Stimulated activated CD8-positive, alpha-beta memory T cell treated with anti-CD3 and anti-CD28 coated beads, Interleukin-15, amount 100 ng/mL, for 48 hours (primary cell): ENCODE measurements at regions not wholly inside any gene's neighbourhood (a gene's known extent, or its start where the extent isn't known, plus 50 kb on each side); places are given as distances from the start of the nearest gene placed in this dataset.
"Not testable (repeated sequence)": the region's sequence is repeated elsewhere in the genome, so short reads cannot be mapped to it uniquely, and the experiment has no call there.

Experiments
- DNase-seq, 2 donors: peaks; one replicate each; pipeline ENCODE4 v3.0.0-alpha.2; 2020; ENCODE audit warnings: low read depth in 2 of 2

DNA sequence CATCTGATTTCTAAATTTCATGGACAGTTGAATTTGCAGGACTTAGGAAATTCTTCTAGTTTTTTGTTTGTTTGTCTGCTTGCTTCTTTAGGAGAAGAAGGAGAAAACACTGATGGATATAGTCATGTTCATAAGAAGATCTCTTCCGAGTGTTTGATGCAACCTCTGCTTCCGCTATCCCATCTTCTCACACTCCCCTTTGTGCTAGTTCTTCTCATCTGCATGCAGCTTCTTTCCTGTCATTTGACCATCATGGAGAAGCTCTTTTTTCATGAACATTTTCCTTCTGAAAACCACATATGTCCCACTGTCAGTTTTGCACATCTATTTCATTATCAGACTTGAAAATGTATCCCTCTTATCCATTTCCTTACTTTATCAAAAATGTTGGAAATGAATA lies 346.9 kb upstream of the PRKCQ start:
- DNase-seq, result no peak

DNA sequence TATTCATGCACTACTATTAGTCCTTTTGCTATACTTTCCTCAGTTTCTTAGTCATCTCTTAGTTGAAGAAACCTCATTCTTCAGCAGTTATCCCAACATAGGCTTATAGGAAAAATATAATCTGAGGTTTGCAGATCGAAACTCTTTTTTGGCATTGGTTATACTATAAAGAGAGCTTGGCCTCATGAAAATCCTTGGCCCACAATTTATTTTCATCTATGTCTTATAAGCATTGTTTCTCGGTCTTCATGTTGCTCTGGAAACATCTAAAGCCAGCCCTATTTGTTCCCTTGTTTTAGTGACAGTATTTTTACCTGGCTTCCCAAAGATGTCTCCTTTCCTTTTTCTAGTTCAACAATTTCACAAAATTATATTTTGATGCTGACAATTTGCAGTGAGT lies 345.1 kb upstream of the PRKCQ start:
- no peak for DNase-seq

DNA sequence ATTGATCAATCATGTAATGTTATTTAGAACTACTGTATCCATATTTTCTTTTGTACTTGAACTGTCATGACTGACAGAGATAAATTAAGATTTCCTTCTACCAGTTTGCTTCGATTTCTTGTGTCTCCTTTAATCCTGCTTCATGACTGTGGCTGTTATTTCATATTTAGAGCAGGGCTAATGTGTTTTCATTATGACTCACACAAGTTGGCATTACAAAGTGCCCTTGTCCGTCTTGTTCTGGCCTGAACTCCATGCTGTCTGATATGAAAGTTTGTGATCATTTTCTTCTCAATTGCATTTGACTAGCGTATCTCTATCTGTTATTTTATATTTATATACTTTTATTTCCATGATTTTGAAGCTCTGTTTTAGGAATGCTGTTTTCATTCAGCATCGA lies 344.1 kb upstream of the PRKCQ start:
- no peak for DNase-seq

DNA sequence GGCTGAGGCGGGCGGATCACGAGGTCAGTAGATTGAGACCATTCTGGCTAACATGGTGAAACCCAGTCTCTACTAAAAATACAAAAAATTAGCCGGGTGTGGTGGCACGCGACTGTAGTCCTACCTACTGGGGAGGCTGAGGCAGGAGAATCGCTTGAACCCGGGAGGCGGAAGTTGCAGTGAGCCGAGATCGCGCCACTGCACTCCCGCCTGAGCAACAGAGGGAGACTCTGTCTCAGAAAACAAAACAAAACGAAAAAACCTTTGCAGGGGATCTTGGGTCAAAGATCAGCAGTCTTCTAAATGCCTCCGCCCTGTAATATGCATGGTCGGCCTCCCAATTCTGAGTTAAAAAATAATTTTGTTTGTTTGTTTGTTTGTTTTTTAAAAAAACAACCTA lies 340.9 kb upstream of the PRKCQ start:
- not testable (repeated sequence) for DNase-seq

DNA sequence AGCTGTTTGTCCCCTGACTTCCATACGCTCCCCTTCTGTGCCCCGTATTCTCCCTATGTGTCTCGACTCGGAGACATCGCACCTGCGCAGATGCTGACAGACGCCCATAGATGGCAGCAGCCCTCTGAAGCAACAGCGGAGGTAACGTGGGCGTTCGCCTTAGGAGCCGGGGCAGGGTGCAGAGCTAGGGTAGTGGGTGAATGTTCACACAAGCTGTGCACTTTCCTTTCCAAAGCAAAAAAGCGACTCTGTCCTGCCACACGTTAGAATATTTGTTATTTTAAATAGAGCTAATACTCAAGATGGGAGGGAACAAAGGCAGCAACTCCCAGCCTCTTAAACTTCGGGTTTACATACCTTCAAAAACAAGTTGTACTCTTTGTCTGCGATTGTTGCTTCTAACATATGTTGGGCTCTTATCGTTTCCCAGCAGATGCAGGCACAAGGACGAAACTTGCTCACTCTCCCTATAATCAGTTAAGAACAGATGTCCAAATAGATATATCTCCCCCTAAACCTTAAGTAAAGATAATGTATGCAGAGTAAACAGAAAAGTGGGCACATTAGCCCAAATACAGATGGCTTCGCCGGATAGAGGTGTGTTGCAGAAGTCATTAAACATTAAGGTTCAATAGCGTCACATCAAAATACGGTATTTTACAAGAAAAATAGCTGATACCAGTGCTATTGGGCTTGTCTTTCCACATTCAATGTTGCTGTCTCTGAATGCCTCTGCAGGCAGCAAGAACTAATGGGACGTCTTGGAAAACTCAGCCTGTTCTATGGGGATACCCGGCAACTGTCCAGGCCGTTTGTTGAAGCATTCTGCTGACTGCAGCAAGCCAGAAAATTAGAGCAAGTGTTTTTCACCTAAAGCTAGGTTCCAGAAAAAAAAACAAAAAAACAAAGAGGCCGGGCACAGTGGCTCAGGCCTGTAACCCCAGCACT lies 340.3 kb upstream of the PRKCQ start:
- peak; percentile 65 to 68 for DNase-seq

DNA sequence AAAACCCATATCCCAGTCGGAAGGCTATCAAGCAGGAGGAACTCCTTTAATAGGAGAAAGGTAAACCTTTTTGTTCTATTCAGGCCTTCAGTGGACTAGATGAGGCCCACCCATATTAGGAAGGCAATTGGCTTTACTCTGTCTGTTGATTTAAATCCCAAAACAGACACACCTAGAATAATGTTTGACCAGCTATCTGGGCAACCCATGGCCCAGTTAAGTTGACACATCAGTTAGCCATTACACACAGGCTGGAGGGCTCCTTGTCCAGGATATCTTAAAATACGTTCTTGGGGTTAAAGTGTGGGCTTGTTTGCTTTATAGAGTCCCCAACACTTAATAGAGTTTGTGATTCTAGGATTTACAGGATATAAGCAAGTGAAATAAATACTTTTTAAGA lies 339.0 kb upstream of the PRKCQ start:
- DNase-seq, result no peak

DNA sequence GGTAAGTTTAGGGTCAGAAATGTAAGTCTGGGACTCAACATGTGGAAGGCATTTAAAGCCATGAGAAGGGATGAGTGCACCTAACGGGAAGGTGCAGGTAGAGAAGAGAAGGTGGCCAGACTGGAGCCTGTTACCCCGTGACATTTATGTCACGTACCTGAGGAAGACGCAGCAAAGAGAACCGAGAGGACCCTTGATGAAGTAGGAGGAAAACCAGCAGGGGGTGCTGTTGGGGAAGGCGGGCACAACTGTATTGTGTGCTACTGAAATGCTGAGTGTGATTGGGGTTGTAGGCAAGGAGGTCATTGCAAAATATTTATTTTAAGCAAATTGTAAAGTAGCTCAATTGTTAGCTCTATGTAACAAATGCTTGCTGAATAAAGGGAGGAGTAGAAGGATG lies 338.2 kb upstream of the PRKCQ start:
- DNase-seq, result peak; percentile 40 to 47

DNA sequence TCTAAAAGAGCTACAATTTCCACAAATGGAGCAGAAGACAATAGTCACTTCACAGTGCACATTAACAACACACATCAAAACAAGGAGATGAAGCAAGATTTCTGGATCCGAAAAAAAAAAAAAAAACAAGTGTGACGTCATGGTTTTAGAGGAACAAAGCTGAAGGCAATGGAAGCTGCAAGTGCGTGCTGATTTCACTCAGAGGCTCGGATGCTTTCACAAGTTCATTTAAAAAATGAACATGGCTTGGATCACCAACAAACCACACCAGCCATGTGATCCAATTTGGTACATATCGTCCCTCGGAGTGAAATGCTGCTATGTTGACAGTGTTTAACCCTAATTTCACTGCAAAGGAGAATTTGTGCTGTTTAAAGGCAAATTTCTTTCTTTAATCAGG lies 337.0 kb upstream of the PRKCQ start:
- DNase-seq, result no peak

DNA sequence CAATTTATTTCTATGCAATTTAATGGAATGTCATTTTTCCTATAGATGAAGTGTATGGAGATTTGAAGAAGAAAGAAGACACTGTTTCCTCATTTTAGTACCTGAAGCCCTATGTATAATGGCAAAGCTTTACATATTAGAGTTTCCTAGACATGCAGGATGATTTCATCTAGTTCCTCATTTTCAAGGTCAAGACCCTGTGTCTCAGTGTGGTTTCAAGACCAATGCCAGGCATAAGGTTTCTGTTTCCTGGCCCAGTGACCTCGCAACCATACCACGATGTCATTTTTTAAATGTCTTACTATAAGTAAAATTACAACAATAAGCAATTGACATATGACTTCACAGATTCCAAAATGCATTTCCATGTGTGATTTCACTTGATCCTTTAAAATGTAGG lies 336.5 kb upstream of the PRKCQ start:
- no peak for DNase-seq

DNA sequence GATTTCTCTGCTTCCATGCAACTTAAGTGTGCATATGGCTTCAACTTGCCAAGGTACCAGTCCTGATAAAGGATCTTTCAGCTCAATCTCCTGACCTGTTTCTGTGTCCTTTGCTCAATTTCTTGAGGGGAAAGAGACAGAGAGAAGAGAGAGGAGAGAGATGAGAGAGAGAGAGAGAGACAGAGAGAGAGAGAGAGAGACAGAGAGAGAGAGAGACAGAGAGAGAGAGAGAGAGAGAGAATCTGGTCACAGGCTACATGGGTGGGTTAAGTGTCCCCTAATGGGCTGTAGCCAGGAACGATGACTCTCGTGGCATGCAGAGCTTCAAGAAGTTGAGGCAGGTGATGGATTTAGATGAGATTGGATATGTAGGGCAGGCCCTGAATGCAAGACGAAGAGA lies 335.2 kb upstream of the PRKCQ start:
- DNase-seq, result no peak

DNA sequence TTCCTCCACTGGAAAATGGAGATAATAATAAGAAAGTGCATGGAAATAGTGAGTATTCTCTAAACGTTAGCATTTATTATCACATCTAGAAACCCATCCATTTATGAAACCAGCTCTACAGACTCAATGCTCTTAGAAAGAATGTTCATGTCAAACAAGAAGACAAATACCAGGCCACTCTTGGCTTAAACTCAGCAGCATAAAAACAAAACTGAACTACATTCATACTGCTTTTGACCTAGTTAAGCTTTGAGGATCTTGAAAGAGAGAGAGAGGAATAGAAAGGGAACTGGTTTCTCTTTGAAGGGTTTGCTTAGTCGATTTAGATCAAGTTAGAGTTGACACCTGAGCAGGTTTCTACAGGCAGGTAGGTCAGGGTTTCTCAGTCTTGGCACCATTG lies 332.9 kb upstream of the PRKCQ start:
- no peak for DNase-seq

DNA sequence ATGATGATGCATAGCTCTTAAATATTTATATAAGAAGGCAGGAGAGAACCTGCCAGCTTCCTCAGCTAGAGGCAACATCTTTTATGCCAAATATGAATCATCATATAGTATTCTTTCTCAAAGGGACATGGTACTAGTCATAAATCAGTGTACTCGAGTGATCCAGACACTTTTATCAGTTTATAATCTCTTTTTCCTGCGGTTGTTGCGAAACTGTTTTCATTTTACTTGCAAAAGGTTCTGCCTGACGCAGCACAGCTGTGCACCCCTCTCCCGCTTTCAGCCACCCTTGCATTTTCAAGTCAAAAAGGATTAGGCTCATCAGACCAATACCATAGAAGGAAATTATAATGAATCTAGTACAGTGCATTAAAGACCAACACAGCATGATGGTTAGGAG lies 332.3 kb upstream of the PRKCQ start:
- no peak for DNase-seq

DNA sequence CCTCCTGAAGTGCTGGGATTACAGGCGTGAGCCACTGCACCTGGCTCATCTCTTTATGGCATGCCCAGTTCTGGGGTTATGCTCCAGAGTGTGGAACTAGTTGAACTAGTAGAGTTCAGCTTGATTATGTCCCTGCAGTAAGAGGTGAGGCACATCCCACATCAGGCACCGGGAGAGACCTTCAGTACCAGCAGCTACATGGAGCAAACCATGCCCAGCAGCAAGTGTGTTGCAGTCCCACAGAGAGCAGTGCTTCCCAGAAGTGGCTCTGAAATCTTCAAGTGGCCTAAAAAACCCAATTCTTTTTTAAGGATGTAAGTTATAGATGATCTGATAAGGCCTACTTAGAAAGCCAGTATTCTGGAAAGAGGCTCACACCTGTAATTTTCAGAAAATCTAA lies 331.9 kb upstream of the PRKCQ start:
- DNase-seq, result no peak

DNA sequence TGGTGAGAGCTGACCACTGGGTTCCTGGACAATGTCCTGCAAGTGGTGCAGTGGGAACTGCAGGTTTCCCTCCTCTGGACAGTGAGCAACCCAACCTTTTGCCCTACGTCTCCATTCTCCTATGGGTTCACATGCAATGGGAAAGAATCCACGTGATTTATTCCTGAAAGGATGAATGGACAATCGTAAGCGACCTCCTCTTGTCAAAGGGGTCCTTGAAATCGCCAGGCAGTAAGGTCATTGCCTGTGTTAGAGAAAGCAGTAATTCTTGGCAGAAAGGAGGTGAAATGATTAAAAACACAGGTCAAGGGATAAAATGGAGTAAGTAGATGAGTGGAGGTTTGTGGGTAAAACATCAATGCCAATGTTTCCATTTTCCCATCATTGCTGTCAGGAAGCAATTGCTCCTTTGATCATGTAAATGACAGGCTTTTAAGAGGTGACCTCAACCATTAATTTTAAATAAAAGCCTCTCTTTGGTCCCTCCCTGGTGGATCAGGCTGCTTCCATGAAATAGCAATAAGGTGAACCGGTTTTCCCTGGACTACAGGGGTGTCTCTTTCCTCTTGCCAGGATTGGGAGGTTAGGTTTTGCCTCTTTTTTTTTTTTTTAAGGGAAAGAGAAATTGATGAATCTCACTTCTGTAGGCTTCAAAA lies 330.0 kb upstream of the PRKCQ start:
- DNase-seq, result no peak

DNA sequence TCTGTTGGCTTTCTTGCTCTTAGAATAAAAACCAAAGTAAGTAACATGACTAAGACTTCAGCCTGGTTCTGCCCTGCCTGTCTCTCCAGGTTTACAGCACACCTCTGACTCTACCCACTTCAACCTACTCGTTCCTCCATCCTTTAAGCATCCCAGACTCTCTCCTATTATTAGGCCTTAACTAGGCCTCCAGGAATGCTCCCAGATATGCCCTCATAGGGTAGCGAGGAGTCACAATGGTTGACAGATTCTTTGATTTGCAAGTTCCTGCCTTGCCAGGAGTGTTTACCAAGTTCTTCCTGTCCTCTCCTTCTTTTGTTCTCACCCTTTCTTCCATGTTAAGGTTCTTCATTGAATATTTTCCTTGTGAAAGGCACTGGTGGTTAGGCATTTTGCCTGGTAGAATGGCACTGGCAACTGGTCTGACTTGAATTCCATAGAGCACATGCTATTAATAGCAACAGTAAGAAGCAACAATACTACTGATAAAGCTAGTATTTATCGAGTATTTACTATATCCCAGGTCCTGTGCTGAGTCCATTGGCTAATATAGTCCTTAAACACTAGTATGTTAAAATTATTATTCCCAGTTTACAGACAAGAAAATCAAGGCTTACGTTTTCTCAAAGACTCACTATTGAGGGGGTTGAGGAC lies 327.9 kb upstream of the PRKCQ start:
- DNase-seq, result no peak

DNA sequence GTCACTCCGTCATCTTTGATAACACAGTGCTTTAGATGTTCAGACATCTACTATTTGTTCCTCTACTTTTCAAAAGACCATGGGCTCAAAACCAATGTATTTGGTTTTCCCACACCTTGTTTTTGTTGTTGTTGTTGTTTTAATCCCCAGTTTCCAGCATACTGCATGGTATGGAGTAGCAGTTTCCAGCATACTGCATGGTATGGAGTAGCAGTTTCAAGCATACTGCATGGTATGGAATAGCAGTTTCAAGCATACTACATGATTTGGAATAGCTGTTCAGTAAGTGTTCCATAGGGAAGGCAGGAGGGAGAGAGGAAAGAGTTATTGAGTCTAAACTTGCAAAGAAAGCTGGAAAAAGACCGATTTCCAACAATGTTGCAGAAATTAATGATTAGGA lies 314.3 kb upstream of the PRKCQ start:
- no peak for DNase-seq

DNA sequence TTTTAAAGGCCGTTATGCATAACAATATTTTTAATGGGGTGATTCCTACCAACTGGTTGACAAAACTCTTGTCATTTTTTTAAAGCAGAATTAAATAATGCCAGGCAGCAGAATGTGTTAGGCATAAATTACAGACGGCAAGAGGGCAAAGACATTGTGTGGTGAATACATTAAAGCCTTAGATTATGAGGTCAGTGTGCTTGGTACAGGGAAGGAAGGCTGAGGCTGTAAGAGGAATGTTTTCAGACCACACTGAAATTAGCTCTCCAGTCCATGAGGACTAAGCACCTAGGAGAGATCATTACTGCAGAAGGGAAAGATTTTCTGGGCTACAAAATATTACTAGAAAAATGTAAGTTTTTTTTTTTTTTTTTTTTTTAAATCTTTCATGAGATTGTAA lies 312.8 kb upstream of the PRKCQ start:
- no peak for DNase-seq

DNA sequence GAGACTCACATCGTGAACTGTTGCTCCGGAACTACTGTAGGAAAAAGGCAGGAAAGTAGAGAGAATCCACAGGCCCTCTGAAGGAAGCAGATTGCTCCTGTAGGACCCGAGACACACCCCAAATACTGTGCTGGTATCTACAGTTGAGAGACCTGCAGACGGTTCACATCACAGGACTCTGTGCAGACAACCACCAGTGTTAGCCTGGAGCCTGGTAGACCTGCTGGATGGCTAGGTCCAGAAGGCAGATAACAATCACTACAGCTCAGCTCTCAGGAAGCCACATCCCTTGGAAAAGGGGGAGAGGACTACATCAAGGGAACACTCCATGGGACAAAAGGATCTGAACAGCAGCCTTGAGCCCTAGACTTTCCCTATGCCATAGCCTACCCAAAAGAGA lies 311.8 kb upstream of the PRKCQ start:
- no peak for DNase-seq

DNA sequence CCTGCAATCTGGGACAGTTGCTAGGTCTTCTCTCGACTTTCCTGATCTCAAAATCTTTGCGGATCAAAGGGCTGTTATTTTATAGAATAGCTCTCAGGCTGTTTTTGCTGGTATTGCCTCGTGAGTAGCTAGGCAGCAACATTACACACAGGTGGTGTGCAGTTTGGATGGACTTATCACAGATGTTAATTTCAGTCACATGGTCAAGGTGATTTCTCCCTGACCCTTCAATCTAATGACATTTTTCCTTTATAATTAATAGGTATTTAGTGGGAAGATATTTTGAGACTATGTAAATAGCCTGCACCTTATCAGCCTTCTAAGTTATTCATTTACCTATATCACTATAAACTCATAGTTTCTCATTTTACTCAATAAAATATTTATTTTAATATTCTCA lies 309.6 kb upstream of the PRKCQ start:
- DNase-seq, result no peak

DNA sequence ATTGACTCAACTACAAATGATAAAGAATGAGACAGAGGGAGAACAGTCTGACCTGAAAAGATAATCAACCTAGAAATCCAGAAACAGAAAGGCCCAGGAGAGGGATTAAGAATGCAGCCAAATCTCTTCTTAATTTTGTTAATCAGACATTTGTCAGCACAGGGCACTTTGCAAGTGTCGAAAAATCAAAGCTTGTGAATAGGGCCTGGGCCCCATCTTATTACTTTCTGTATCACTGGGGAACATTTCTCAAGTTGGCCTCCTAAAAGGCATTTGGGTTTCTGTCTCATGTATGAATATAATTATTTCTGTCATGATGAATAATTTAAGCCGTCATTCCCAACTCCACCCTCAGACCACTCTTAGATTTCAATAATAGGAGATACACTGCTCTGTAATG lies 308.4 kb upstream of the PRKCQ start:
- no peak for DNase-seq

DNA sequence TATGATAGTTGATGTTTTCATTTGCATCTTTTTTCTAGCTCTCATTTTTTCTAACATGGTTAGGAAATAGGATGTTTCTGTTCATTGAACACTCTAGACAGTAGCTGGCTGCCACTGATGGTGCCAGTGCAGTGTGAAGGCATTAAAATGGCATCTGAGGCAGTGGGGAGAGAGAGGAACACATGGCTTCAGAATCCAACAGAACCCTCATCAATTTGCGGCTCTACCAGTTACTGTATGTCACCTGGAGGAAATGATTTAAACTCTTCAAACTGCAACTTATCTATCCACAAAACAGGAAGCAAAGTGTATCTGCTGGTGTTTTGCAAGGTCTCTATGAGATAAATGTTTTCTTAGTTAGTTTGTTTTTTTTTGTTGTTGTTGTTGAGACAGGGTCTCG lies 305.2 kb upstream of the PRKCQ start:
- DNase-seq, result no peak

DNA sequence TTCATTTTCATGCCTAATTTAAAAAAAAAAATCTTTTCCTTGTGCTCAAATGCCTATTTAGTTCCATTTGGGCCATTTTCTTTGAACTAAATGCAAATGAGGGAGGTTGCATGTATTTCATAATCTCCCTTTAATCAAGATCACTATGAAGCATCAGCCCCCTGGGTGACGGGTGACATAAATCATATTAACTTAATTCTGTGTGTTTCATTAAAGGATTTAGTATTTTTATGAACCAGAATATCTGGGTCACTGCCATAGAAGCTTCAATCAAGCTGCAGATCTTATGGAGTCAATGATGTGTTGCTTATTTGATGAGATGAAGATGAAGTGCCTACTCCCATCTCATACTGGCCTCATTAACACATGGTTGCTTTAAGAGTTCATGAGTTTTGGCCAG lies 301.9 kb upstream of the PRKCQ start:
- DNase-seq, result no peak
